ENCODE measurements at regions not wholly inside any gene's neighbourhood (a gene's known extent, or its start where the extent isn't known, plus 50 kb on each side); places are given as distances from the start of the nearest gene placed in this dataset.

DNA sequence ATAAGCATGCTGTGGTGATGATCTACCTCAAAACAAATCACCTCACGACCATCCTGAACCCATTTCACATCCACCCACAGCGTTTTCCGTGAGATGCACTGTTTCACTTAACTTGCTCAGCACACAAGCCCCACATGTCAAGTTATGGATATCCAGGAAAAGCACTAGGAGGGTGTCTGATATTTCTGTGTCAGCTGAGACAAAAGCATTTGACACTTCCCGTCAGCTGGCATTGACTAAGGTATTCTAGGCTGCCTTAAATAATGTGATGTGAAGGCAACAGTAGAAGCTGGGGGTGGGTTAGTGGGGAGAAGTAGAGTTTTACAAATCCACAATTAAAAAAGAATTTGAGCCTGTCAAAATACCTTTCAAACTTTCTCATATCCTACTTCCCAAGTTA is 68.7 kb upstream of the MDFIC start:
- TF ChIP-seq ZNF416 (tag by site-specific recombination; IDR thresholded peaks at IDR 0.05) = no peak
- no peak for TF ChIP-seq ZSCAN5A (tag by site-specific recombination; IDR thresholded peaks at IDR 0.05)
- TF ChIP-seq, protein P1, sequence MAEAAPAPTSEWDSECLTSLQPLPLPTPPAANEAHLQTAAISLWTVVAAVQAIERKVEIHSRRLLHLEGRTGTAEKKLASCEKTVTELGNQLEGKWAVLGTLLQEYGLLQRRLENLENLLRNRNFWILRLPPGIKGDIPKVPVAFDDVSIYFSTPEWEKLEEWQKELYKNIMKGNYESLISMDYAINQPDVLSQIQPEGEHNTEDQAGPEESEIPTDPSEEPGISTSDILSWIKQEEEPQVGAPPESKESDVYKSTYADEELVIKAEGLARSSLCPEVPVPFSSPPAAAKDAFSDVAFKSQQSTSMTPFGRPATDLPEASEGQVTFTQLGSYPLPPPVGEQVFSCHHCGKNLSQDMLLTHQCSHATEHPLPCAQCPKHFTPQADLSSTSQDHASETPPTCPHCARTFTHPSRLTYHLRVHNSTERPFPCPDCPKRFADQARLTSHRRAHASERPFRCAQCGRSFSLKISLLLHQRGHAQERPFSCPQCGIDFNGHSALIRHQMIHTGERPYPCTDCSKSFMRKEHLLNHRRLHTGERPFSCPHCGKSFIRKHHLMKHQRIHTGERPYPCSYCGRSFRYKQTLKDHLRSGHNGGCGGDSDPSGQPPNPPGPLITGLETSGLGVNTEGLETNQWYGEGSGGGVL (tag by site-specific recombination; IDR thresholded peaks at IDR 0.05) = no peak
- no peak for TF ChIP-seq CTCF (tag by site-specific recombination; IDR thresholded peaks at IDR 0.05)
- no peak for TF ChIP-seq ZNF121 (tag by site-specific recombination; IDR thresholded peaks at IDR 0.05)
- no peak for TF ChIP-seq ZNF362 (tag by site-specific recombination; IDR thresholded peaks at IDR 0.05)
- TF ChIP-seq, protein P2, sequence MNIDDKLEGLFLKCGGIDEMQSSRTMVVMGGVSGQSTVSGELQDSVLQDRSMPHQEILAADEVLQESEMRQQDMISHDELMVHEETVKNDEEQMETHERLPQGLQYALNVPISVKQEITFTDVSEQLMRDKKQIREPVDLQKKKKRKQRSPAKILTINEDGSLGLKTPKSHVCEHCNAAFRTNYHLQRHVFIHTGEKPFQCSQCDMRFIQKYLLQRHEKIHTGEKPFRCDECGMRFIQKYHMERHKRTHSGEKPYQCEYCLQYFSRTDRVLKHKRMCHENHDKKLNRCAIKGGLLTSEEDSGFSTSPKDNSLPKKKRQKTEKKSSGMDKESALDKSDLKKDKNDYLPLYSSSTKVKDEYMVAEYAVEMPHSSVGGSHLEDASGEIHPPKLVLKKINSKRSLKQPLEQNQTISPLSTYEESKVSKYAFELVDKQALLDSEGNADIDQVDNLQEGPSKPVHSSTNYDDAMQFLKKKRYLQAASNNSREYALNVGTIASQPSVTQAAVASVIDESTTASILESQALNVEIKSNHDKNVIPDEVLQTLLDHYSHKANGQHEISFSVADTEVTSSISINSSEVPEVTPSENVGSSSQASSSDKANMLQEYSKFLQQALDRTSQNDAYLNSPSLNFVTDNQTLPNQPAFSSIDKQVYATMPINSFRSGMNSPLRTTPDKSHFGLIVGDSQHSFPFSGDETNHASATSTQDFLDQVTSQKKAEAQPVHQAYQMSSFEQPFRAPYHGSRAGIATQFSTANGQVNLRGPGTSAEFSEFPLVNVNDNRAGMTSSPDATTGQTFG (tag by site-specific recombination; IDR thresholded peaks at IDR 0.05; ENCODE audit: borderline replicate concordance) = no peak
- TF ChIP-seq SALL2 (tag by site-specific recombination; IDR thresholded peaks at IDR 0.05; ENCODE audit: borderline replicate concordance) = no peak

Measured in HEK293 (cell line).